Activated CD8-positive, alpha-beta memory T cell treated with anti-CD3 and anti-CD28 coated beads for 48 hours (primary cell): ENCODE measurements at regions not wholly inside any gene's neighbourhood (a gene's known extent, or its start where the extent isn't known, plus 50 kb on each side); places are given as distances from the start of the nearest gene placed in this dataset.
"Not testable (repeated sequence)": the region's sequence is repeated elsewhere in the genome, so short reads cannot be mapped to it uniquely, and the experiment has no call there.

ENCODE experiments used
- DNase-seq, 3 experiments: peaks; one replicate each; pipeline ENCODE4 v3.0.0-alpha.2; 2020; ENCODE audit warnings: low read depth in 2 of 3, low spot score in 2 of 3

GRCh38 chr2:48043131-48043700 lies 136.9 kb upstream of the FBXO11 start:
- DNase-seq: no peak

- DNase-seq: no peak
Observed at GRCh38 chr2:48043746-48044145, 137.4 kb upstream of the FBXO11 start.

GRCh38 chr2:48045613-48046012 lies 139.3 kb upstream of the FBXO11 start:
- no peak for DNase-seq

- DNase-seq: no peak
Observed at GRCh38 chr2:48048476-48049171, 142.3 kb upstream of the FBXO11 start.

GRCh38 chr2:48049371-48049770 lies 143.1 kb upstream of the FBXO11 start:
- DNase-seq: no peak

GRCh38 chr2:48050711-48051110 lies 144.4 kb upstream of the FBXO11 start:
- DNase-seq: no peak

- no peak for DNase-seq
Observed at GRCh38 chr2:48059975-48060374, 153.7 kb upstream of the FBXO11 start.

GRCh38 chr2:48061656-48062055 lies 155.4 kb upstream of the FBXO11 start:
- not testable (repeated sequence) for DNase-seq

GRCh38 chr2:48065096-48065495 lies 158.8 kb upstream of the FBXO11 start:
- no peak for DNase-seq

GRCh38 chr2:48066000-48066399 lies 159.7 kb upstream of the FBXO11 start:
- DNase-seq: no peak

GRCh38 chr2:48069769-48070168 lies 163.5 kb upstream of the FBXO11 start:
- no peak for DNase-seq

GRCh38 chr2:48070415-48070814 lies 164.1 kb upstream of the FBXO11 start:
- DNase-seq: no peak

- DNase-seq: no peak
Observed at GRCh38 chr2:48072583-48072982, 166.3 kb upstream of the FBXO11 start.

GRCh38 chr2:48075631-48076030 lies 169.3 kb upstream of the FBXO11 start:
- no peak for DNase-seq

GRCh38 chr2:48080534-48081316 lies 174.4 kb upstream of the FBXO11 start:
- no peak for DNase-seq

- DNase-seq: no peak
Observed at GRCh38 chr2:48081317-48081628, 175.0 kb upstream of the FBXO11 start.

- no peak for DNase-seq
Observed at GRCh38 chr2:48085888-48086287, 179.6 kb upstream of the FBXO11 start.

- DNase-seq: no peak
Observed at GRCh38 chr2:48088994-48089393, 182.7 kb upstream of the FBXO11 start.

GRCh38 chr2:48089644-48090043 lies 183.3 kb upstream of the FBXO11 start:
- no peak for DNase-seq

GRCh38 chr2:48092846-48093803 lies 186.8 kb upstream of the FBXO11 start:
- DNase-seq: no peak

- not testable (repeated sequence) for DNase-seq
Observed at GRCh38 chr2:48096765-48097164, 190.5 kb upstream of the FBXO11 start.
